K562 (cell line): ENCODE measurements at regions not wholly inside any gene's neighbourhood (a gene's known extent, or its start where the extent isn't known, plus 50 kb on each side); places are given as distances from the start of the nearest gene placed in this dataset.

Experiments
- ATAC-seq: fragments of 200-7000 bp; cut with Tn5 transposase; 3 replicates; pipeline ENCODE4 v1.9.1; 2020; ENCODE audit warnings: moderate library complexity
- BruUV-seq: library from RNA; stranded (reverse); fragments of 400-500 nt; replicated peaks from 2 replicates; lab custom pipeline; 2021; lab: Mats Ljungman, UMichigan
- CTCF ChIA-PET: fragments of 300-600 bp; formaldehyde crosslinking; extraction: SDS; loops from one replicate; lab custom pipeline; 2021; ENCODE audit warnings: low intra/inter-chr PET ratio; lab: Yijun Ruan, JAX
- POLR2A ChIA-PET: fragments of 300-600, 350-650 bp; sonication (Branson Sonifier 250); formaldehyde crosslinking; extraction: SDS; loops from one replicate; lab custom pipeline; 2021; ENCODE audit warnings: antibody characterized with exemption, inconsistent platforms; lab: Yijun Ruan, JAX
- DNase-seq, 4 experiments: peaks; one replicate each; pipeline versions ENCODE4 v3.0.0 to v3.0.0-alpha.2; 2011 to 2018; ENCODE audit warnings: low spot score in 3 of 4, mixed read lengths in 3 of 4; ENCODE audit errors: extremely low read depth in 1 of 4
- FAIRE-seq: peaks from 2 replicates; lab custom pipeline; 2011; peaks lifted over from hg19 to GRCh38; lab: Jason Lieb, UNC
- H2AFZ ChIP-seq: 2 replicates; pipeline ENCODE4 v1.6.0; 2011; ENCODE audit warnings: low read depth, low read length, control low read depth, inconsistent platforms
- H3K27ac ChIP-seq: fragments of 200-600 bp; 3 replicates; pipeline ENCODE4 v1.8.0; 2011; ENCODE audit warnings: low read depth, mild to moderate bottlenecking, control low read depth, inconsistent platforms, low read length, moderate library complexity, mixed read lengths; ENCODE audit errors: extremely low read depth
- H3K27me3 ChIP-seq, 2 experiments: fragments of 300-600 bp in 1 of 2; 2 replicates in 1 of 2; 3 replicates in 1 of 2; pipeline versions ENCODE4 v1.6.0 to v1.8.0; 2011; ENCODE audit warnings: inconsistent platforms in 2 of 2, low read length in 2 of 2, mild to moderate bottlenecking in 1 of 2, mixed read lengths in 1 of 2, moderate library complexity in 1 of 2; ENCODE audit not compliant: control insufficient read depth in 2 of 2, insufficient read depth in 2 of 2
- H3K36me3 ChIP-seq: fragments of 300-600 bp; 3 replicates; pipeline ENCODE4 v1.8.0; 2011; ENCODE audit warnings: mild to moderate bottlenecking, low read length, inconsistent platforms; ENCODE audit not compliant: control insufficient read depth, insufficient read depth
- H3K4me1 ChIP-seq, 2 experiments: fragments of 200-600 bp in 1 of 2; replicated peaks in 1 of 2; 2 replicates in 1 of 2; 3 replicates in 1 of 2; pipeline versions ENCODE4 v1.5.1 to v1.8.0; 2011; ENCODE audit warnings: inconsistent platforms in 2 of 2, low read length in 2 of 2, mild to moderate bottlenecking in 1 of 2, mixed read lengths in 1 of 2, moderate library complexity in 1 of 2; ENCODE audit not compliant: control insufficient read depth in 2 of 2, insufficient read depth in 2 of 2
- H3K4me2 ChIP-seq: 2 replicates; pipeline ENCODE4 v1.6.1; 2011; ENCODE audit warnings: low read length, control low read depth, inconsistent platforms, mixed read lengths; ENCODE audit not compliant: insufficient read depth
- H3K4me3 ChIP-seq: fragments of 200-600 bp; sonication (generic), shearing (Covaris generic); 2 replicates; pipeline ENCODE4 v1.5.1; 2016; ENCODE audit warnings: control low read depth, inconsistent platforms
- H3K79me2 ChIP-seq: fragments of 200-600 bp; 3 replicates; pipeline ENCODE4 v1.8.0; 2011; ENCODE audit warnings: low read length, inconsistent platforms; ENCODE audit not compliant: control insufficient read depth, insufficient read depth
- H3K9ac ChIP-seq, 2 experiments: 2 replicates each; pipeline versions ENCODE4 v1.6.0 to v1.6.1; 2011; ENCODE audit warnings: low read depth in 2 of 2, low read length in 2 of 2, control low read depth in 1 of 2, inconsistent platforms in 1 of 2, mild to moderate bottlenecking in 1 of 2, mixed read lengths in 1 of 2; ENCODE audit not compliant: insufficient read depth in 1 of 2
- H3K9me1 ChIP-seq: one replicate; pipeline ENCODE4 v1.6.0; 2011; ENCODE audit warnings: inconsistent platforms, mild to moderate bottlenecking, low read length, moderate library complexity; ENCODE audit not compliant: control insufficient read depth, insufficient read depth
- H3K9me3 ChIP-seq: replicated peaks from 2 replicates; pipeline ENCODE4 v1.5.1; 2011; ENCODE audit warnings: low read depth, low read length, inconsistent platforms; ENCODE audit not compliant: control insufficient read depth, insufficient read depth
- H4K20me1 ChIP-seq: replicated peaks from 2 replicates; pipeline ENCODE4 v1.6.1; 2011; ENCODE audit warnings: low read length, inconsistent platforms, mixed read lengths; ENCODE audit not compliant: control insufficient read depth, insufficient read depth
- BMI1 ChIP-seq: fragments of 150-350 bp; IDR thresholded peaks from 2 replicates; pipeline ENCODE4 v1.6.1; 2014; ENCODE audit warnings: low read length
- CTCFL ChIP-seq: IDR thresholded peaks from 2 replicates; pipeline ENCODE4 v1.6.1; 2011; ENCODE audit warnings: borderline replicate concordance, low read depth, mild to moderate bottlenecking, moderate library complexity, low read length; ENCODE audit not compliant: insufficient read depth, poor library complexity, severe bottlenecking
- FOXK1 ChIP-seq: sonication (generic); formaldehyde crosslinking; IDR thresholded peaks from 2 replicates; pipeline ENCODE4 v1.8.0; 2022; ENCODE audit warnings: missing genetic modification reagents, mild to moderate bottlenecking, borderline replicate concordance
- JUN ChIP-seq, 2 experiments: sonication (generic) in 1 of 2; formaldehyde crosslinking in 1 of 2; IDR thresholded peaks; 2 replicates each; pipeline versions ENCODE4 v1.6.1 to v1.8.0; 2012 to 2022; ENCODE audit warnings: borderline replicate concordance in 2 of 2, mild to moderate bottlenecking in 2 of 2, improper control_type of control experiment in 1 of 2, low read depth in 1 of 2, low read length in 1 of 2, missing genetic modification reagents in 1 of 2
- MNT ChIP-seq, 2 experiments: fragments of 450-650 bp; conservative IDR thresholded peaks; 2 replicates each; pipeline ENCODE4 v1.6.1; 2017; ENCODE audit warnings: mild to moderate bottlenecking in 2 of 2, moderate library complexity in 2 of 2
- NFIX ChIP-seq: fragments of 250-450 bp; sonication (Bioruptor Pico); IDR thresholded peaks from 2 replicates; pipeline ENCODE4 v1.4.0; 2020; ENCODE audit warnings: low read depth, mild to moderate bottlenecking, moderate library complexity
- SAP30 ChIP-seq: fragments of 200-600 bp; sonication (generic); IDR thresholded peaks from 2 replicates; pipeline ENCODE4 v1.6.1; 2012; ENCODE audit warnings: borderline replicate concordance, low read depth, mild to moderate bottlenecking, moderate library complexity, low read length, control low read depth, inconsistent platforms; ENCODE audit not compliant: insufficient read depth, poor library complexity, severe bottlenecking
- WHSC1 ChIP-seq: IDR thresholded peaks from one replicate; pipeline ENCODE4 v1.6.1; 2012; ENCODE audit warnings: low read length, control low read depth, inconsistent platforms
- ZBTB33 ChIP-seq: sonication (generic); formaldehyde crosslinking; IDR thresholded peaks from 2 replicates; pipeline ENCODE4 v1.8.1; 2023; ENCODE audit warnings: mild to moderate bottlenecking, missing genetic modification reagents
- ZNF217 ChIP-seq: sonication (generic); formaldehyde crosslinking; IDR thresholded peaks from 2 replicates; pipeline ENCODE4 v1.8.0; 2022; ENCODE audit warnings: mild to moderate bottlenecking, missing genetic modification reagents
- ZNF449 ChIP-seq: fragments of 250-450 bp; sonication (Bioruptor Pico); IDR thresholded peaks from 2 replicates; pipeline ENCODE4 v1.8.0; 2022; ENCODE audit warnings: moderate library complexity, mild to moderate bottlenecking, inconsistent platforms
- ZNF639 ChIP-seq, 2 experiments: fragments of 200-800 bp in 1 of 2; sonication (Bioruptor generic) in 1 of 2; sonication (generic) in 1 of 2; formaldehyde crosslinking in 1 of 2; IDR thresholded peaks in 1 of 2; conservative IDR thresholded peaks in 1 of 2; 2 replicates each; pipeline versions ENCODE4 v1.5.0 to v1.6.1; 2016 to 2020; ENCODE audit warnings: missing compliant biosample characterization in 1 of 2, missing genetic modification characterization in 1 of 2, missing genetic modification reagents in 1 of 2
- WGBS: fragments of 100-300 bp; shearing (Covaris generic); methylation state at CpG from one replicate; pipeline ENCODE4 v1.1.6; 2016; ENCODE audit warnings: low coverage, mixed read lengths; ENCODE audit not compliant: insufficient coverage; ENCODE audit errors: missing lambda C conversion rate; 5-methylcytosine and 5-hydroxymethylcytosine counted together
- in situ Hi-C: fragments of 300-500 bp; cut with MboI; formaldehyde crosslinking; loops from 4 replicates; pipeline ENCODE4 v1.15.0; 2018; ENCODE audit warnings: inconsistent platforms, mixed read lengths
- intact Hi-C: fragments of 100-400 bp; cut with micrococcal nuclease; formaldehyde crosslinking; loops from 2 replicates; pipeline ENCODE4 v1.14.2; 2022

GRCh38 chr11:95586155-95586554, 203.4 kb downstream of the FAM76B start:
- no peak overlapping the region for H2AFZ ChIP-seq
- H3K36me3 ChIP-seq: no peaks in the 10 kb centered on the region
- H3K9ac ChIP-seq: no peak overlapping the region
- no peaks in the 10 kb centered on the region for H3K9me1 ChIP-seq
- BruUV-seq: no TSS peak
- H3K27ac ChIP-seq: no peak overlapping the region
- WGBS: 36% methylated on average over 1 of the region's 1 CpG
- FAIRE-seq (no peak), DNase-seq (no peak), ATAC-seq (no peak)
- no peaks in the 10 kb centered on the region for H3K4me1 ChIP-seq
- ChIA-PET POLR2A (no interaction called here), CTCF (interaction anchor here (1.1 kb wide), 1 partner anchor 129 kb away, joined by 3 read pairs; no protein-coding TSS in a partner anchor)
- no peaks in the 10 kb centered on the region for H3K79me2 ChIP-seq
- no peaks in the 10 kb centered on the region for H4K20me1 ChIP-seq
- H3K4me3 ChIP-seq: no peak overlapping the region
- intact Hi-C loops (no loop called here), in situ Hi-C loops (no loop called here)
- H3K27me3 ChIP-seq: no peaks in the 10 kb centered on the region
- no peak overlapping the region for H3K4me2 ChIP-seq
- H3K9me3 ChIP-seq: no peaks in the 10 kb centered on the region; the same call in 1 of the 2 replicates
- no peak for TF ChIP-seq CTCFL
- TF ChIP-seq ZBTB33 (CRISPR knock-in tag): no peak
- TF ChIP-seq BMI1: no peak
- no peak for TF ChIP-seq MNT (conservative IDR thresholded peaks at IDR 0.05)
- TF ChIP-seq ZNF639 (CRISPR knock-in tag; conservative IDR thresholded peaks at IDR 0.05 in 1 of 2, IDR thresholded peaks at IDR 0.05 in 1 of 2): no peak
- no peak for TF ChIP-seq ZNF217 (CRISPR knock-in tag)
- TF ChIP-seq JUN (IDR thresholded peaks at IDR 0.05; ENCODE audit: borderline replicate concordance, low read depth, low read length): no peak
- TF ChIP-seq JUN (CRISPR knock-in tag; IDR thresholded peaks at IDR 0.05; ENCODE audit: borderline replicate concordance): no peak
- no peak for TF ChIP-seq SAP30
- TF ChIP-seq NFIX (CRISPR knock-in tag): no peak
- no peak for TF ChIP-seq ZNF449 (CRISPR knock-in tag)
- TF ChIP-seq FOXK1 (CRISPR knock-in tag): no peak
- TF ChIP-seq WHSC1: no peak
